NCI-H1105 treated with DMSO at 0.1 percent for 48 hours (cell line): ENCODE measurements at regions not wholly inside any gene's neighbourhood (a gene's known extent, or its start where the extent isn't known, plus 50 kb on each side); places are given as distances from the start of the nearest gene placed in this dataset.
A peak's percentile ranks its signal among the peaks of the same experiment; 100 is the strongest.

Source experiments
- DNase-seq: peaks from one replicate; lab custom pipeline; 2025; lab: John Stamatoyannopoulos, UW

- DNase-seq = peak; percentile 8
Observed at GRCh38 chr6:134525190-134525868, 207.4 kb upstream of the SGK1 start.

GRCh38 chr6:134523903-134524650 is 206.2 kb upstream of the SGK1 start:
- no peak for DNase-seq

GRCh38 chr6:134523051-134523450 is 205.1 kb upstream of the SGK1 start:
- DNase-seq = no peak

- no peak for DNase-seq
Observed at GRCh38 chr6:134521116-134521501, 203.2 kb upstream of the SGK1 start.

DNA sequence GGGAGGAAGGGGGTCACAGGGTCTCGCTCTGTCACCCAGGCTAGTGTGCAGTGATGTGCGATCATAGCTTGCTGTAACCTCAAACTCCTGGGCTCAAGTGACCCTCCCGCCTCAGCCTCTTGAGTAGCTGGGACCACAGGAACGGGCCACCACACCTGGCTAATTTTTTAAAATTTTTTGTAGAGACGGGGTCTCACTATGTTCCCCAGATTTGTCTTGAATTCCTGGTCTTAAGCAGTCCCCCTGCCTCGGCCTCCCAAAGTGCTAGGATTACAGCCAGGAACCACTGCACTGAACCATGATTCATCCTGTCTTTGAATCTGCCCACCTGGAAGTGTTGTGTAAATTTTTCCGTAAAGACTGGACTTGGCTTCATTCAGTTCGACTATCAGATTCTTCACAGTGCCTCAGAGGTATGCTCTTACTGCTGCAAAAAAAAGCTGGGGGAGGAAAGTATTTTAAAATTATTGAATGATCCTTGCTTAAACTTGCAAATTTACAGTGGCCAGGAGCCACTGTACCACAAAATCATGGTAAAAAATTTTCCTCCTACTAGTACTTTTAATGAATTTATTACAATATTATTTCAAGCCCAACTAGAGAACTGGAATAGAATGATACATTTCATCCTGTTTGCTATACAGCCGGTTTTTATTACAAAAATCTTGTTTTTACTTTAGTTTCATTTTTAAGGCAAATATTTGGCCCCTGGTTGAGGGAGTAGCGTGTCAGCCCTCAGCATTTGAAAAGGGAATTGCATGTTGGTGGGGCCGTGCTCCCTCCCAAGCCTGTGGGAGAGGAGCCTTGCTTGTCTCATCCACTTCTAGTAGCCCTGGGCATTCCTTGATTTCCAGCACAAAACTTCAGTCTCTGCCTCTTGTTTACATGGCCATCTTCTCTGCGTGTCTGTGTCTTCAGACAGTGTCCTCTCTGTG is 202.5 kb upstream of the SGK1 start:
- no peak for DNase-seq

GRCh38 chr6:134519465-134519864 is 201.6 kb upstream of the SGK1 start:
- DNase-seq = no peak

DNA sequence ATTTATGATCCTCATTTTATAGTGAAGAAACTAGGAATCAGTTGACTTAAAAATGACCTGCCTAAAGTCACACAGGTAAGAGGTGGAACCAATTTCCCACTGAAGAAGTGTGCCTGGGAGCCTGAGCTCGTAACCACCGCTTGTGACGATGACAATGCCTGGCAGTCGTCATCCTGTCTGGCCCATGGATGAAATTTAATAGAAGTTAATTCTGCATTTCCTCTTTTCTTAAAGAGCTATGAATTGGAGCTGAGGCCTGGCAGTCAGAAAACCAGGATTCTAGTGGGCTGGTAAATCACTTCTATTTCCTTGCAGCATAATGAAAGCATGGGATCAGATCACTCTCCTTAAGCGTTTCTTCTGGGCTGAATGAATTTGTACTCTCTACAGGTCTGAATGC is 200.0 kb upstream of the SGK1 start:
- DNase-seq = no peak

DNA sequence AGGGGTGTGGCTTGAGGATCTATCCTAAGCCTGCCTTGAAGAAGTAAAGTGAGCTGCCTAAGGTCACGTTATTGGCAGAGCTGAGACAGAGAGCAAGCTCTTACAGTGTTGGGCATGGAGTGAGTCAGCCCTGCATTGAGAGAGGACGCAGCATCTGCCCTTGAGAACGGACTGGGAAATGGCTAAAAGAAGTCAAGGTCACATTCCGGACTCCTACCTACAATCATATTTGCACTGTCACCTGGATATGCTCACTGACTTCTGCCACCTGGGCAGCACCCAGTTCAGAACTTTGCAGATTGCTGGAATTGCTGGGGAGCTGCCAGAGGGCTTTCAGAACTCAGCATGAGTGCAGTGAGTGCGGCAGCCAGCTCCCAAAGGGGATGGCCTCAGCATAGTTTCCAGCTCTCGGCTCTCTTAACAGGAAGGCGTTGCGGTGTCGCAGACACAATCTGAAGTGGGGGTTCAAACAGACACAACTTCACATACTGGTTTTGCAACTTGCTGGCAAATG is 199.3 kb upstream of the SGK1 start:
- no peak for DNase-seq

- no peak for DNase-seq
Observed at GRCh38 chr6:134516582-134516981, 198.7 kb upstream of the SGK1 start.

DNA sequence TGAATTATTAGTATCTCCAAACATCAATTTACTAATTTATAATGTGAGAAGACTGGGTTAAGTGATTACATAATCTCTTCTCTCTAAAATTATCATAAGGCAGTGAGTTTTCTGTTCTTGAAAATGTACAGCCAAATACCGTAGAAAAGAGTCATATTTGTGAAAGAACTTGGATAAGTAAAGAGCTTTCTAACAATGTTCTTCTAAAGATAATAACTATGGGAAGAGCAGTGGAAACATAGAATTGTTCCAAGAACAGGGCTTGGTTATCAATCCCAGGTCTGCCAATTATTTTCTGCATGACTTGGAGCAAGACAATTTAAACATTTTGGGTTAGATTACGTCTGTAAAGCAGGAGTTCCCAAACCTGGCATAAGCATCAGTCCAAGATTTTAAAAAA is 198.1 kb upstream of the SGK1 start:
- DNase-seq = no peak

- DNase-seq = no peak
Observed at GRCh38 chr6:134512981-134513391, 195.1 kb upstream of the SGK1 start.

GRCh38 chr6:134511984-134512683 is 194.2 kb upstream of the SGK1 start:
- DNase-seq = no peak

GRCh38 chr6:134510920-134511319 is 193.0 kb upstream of the SGK1 start:
- DNase-seq = no peak

GRCh38 chr6:134510142-134510541 is 192.2 kb upstream of the SGK1 start:
- no peak for DNase-seq

GRCh38 chr6:134508862-134509498 is 191.1 kb upstream of the SGK1 start:
- DNase-seq = no peak

- no peak for DNase-seq
Observed at GRCh38 chr6:134506162-134506561, 188.2 kb upstream of the SGK1 start.

- no peak for DNase-seq
Observed at GRCh38 chr6:134503585-134504281, 185.8 kb upstream of the SGK1 start.

DNA sequence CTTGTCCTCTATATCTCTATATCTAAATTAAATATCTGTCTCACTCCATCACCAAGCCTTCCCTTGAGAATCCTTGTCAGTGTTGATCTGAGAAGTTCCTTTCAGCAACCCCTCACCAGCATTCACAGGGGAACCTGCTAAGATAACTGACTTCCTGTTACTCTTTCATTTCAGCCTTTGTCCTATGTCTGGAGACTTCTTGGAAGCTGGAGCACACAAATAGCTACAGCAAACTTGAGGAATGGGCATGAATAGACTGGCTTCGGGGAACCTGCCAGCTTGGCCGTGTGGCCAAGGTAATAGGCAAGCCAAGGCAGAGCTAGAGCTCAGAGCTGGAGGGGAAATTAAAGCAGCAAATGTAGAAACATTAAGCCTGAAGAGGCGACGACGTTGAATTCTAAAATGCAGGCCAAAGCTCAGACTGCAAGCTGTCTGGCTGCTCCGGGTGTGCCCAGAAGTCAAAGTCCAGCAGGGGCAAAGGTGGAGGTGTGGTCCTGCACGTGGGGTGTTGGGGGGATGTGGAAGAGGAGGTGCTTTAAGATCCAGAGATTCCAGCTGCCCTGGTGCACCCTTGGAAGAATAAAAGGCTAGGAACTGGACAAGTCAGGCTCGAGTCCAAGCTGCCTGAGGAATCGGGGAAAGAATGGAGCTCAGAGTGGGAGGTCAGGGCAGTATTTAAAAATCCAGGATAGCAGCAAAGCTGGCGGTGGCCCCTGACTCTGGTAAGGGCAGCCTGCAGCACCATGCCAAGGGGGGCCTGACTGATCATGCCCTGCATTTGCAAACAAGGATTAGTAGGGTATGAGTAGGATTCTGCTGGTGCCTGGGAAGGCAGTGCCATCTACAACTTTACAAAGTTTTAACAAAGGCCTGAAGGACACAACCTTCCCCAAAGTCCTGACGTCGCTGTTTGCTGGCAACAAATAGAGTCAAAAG is 185.0 kb upstream of the SGK1 start:
- DNase-seq = no peak

DNA sequence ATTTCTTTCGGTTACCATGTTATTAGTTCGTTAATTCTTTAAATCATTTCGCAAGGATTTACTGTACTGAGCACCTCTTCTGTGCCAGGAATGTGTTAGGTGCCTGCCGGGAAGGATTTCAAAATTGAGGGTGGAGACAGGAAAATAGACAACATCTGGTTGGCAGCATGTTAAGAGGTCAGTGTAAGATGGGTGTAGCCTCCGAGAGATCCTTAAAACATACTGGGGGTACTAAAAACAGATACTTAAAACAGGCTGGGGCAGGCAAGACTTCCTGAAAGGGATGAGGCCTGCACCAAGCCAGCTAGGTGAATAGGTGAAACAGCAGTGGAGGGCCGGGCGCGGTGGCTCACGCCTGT is 178.0 kb upstream of the SGK1 start:
- no peak for DNase-seq
